ENCODE measurements at regions not wholly inside any gene's neighbourhood (a gene's known extent, or its start where the extent isn't known, plus 50 kb on each side); places are given as distances from the start of the nearest gene placed in this dataset.
"Not testable (repeated sequence)": the region's sequence is repeated elsewhere in the genome, so short reads cannot be mapped to it uniquely, and the experiment has no call there.

GRCh38 chr13:37510441-37510840 lies 88.1 kb downstream of the POSTN start:
- intact Hi-C loops (cut with DNase I), result no loop called here
- no peak for DNase-seq (ENCODE audit: low spot score)

DNA sequence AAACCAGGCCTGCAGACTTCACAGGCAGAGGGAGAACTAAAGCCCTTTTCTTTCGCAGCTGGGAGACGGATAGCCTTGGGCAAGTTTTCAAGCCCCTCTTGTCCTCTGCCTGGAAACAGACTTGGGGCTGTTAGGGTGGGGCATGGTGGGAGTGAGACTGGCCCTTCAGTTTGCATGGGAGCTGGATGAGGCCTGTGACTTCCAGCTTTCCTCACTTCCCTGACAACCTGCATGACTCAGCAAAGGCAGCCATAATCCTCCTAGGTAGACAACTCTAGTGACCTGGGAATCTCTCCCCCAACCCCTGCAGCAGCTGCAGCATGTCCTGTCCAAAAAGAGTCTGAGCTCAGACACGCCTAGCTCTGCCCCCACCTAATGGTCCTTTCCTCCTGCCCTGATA lies 93.0 kb downstream of the POSTN start:
- intact Hi-C loops (cut with DNase I), result no loop called here
- no peak for DNase-seq (ENCODE audit: low spot score)

DNA sequence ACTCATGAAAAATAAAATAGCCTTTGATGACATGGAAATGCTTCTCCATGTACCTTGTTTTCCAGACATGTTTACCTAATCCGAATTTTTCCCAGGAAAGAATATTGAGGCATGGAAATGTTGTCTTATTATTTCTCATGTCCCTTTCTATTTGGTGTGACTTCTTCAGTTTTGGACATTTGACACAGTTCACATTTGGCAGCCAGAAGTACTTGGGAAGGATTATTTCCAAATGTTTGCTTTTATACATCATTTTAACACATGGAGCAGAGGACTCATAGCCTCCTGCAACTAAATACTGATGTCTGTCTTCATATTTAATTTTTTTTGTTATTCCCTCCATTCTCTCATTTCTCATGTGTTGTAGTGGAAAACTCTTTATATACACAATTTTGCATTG lies 94.3 kb downstream of the POSTN start:
- intact Hi-C loops (cut with DNase I), result no loop called here
- no peak for DNase-seq (ENCODE audit: low spot score)

DNA sequence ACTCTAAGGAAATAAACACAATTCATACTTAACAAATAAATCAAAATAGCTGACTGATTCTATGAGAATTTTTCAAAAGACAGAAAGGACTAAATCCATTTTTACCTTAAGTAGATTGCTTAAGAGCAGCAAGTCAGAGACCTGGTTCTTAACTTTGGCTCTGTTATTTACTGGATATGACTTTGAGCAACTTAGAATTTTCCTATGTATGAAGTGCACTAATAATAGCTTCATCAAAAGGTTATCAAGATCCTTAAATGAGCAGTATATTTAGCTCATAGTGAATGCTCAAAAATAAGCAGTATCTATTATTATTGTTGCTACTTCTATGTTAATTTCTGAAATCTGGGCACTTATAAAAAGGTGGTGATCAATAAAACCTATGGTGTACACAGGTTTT lies 95.3 kb downstream of the POSTN start:
- intact Hi-C loops (cut with DNase I), result no loop called here
- no peak for DNase-seq (ENCODE audit: low spot score)

- intact Hi-C loops (cut with DNase I); DNase-seq (ENCODE audit: low spot score): not testable (repeated sequence)
Measured at GRCh38 chr13:37502303-37502993, 96.1 kb downstream of the POSTN start.

GRCh38 chr13:37501187-37501586 lies 97.4 kb downstream of the POSTN start:
- DNase-seq (ENCODE audit: low spot score), result no peak
- intact Hi-C loops (cut with DNase I), result no loop called here

DNA sequence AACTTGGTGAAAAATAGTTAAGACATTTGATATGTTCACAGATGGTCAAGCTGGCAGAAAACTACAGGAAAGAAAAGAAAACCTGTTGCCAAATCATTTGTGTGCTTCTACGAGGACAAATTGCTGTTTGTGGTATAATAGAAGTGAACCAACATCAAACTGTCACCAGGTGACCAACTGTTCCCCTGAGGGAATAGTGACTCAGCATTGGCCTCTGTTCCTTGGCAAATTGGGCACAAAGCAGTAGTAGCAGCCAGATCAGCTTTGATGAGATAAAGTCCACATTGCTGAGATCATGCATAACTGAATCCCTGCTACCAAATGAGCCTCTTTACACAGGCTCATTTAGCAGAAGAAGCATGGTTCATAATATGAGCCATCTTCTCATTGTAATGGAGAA lies 103.5 kb downstream of the POSTN start:
- intact Hi-C loops (cut with DNase I), result no loop called here
- no peak for DNase-seq (ENCODE audit: low spot score)

DNA sequence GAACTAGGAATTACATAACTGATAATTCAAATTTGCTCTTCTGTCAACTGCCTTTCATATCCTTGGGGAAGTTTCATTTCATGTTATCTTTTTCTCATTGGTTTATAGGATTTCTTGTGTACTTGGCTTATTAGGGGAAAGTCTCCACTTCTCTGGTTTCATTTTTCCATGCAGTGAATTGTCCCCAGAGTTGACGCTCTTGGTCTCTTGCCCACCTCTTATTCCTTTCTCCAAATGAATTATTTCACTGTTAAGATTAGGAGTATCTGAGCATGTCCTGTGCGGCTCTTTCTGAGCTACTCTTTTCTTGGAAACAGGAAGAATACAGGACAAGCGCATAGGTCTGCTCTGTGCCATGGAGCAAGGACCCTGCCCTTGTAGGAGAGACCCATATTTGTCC lies 104.8 kb downstream of the POSTN start:
- DNase-seq (ENCODE audit: low spot score), result no peak
- intact Hi-C loops (cut with DNase I), result loop anchor here (5.0 kb wide), 1 partner anchor 34 kb away; no protein-coding TSS in a partner anchor

- intact Hi-C loops (cut with DNase I), result loop anchor here (5.0 kb wide), 1 partner anchor 34 kb away; no protein-coding TSS in a partner anchor
- no peak for DNase-seq (ENCODE audit: low spot score)
Measured at GRCh38 chr13:37492741-37493514, 105.6 kb downstream of the POSTN start.

GRCh38 chr13:37492075-37492474 lies 106.5 kb downstream of the POSTN start:
- no peak for DNase-seq (ENCODE audit: low spot score)
- intact Hi-C loops (cut with DNase I), result loop anchor here (5.0 kb wide), 1 partner anchor 35 kb away; no protein-coding TSS in a partner anchor

- intact Hi-C loops (cut with DNase I), result loop anchor here (5.0 kb wide), 1 partner anchor 36 kb away; no protein-coding TSS in a partner anchor
- DNase-seq (ENCODE audit: low spot score), result no peak
Measured at GRCh38 chr13:37491661-37492060, 106.9 kb downstream of the POSTN start.

DNA sequence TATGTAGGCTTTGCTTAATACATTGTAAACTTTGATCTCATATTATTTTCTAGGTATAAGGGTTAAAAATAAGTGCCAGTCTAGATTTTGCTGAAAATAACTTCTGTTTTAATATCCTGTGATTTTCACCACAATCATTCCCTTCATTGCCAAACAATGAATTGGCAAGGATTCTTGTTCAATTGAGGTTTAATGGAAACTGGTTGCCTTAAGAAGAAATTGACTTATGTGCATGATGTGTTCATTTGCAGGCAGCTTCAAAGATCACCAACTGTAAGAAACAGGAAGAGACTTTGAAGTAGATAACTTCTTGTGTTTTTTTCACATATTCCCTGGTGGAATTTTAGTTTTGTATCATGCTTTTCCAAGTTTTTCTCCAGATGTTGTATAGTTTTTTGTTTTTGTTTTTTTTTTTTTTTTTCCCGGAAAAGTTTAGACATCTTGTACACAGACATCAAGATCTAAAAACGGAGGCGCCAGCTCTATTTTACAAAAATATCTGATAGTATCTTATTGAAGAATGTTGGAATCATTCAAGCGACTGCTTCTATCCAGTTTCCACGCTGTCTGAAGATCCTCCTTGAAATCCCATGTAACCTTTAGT lies 108.3 kb downstream of the POSTN start:
- intact Hi-C loops (cut with DNase I), result loop anchor here (5.0 kb wide), 1 partner anchor 37 kb away; no protein-coding TSS in a partner anchor
- DNase-seq (ENCODE audit: low spot score), result no peak

GRCh38 chr13:37488726-37489125 lies 109.8 kb downstream of the POSTN start:
- DNase-seq (ENCODE audit: low spot score), result no peak

GRCh38 chr13:37486171-37486681 lies 112.3 kb downstream of the POSTN start:
- intact Hi-C loops (cut with DNase I), result loop anchor here (5.0 kb wide), 1 partner anchor 189 kb away; no protein-coding TSS in a partner anchor

More at GRCh38 chr13:37488726-37489125, 109.8 kb downstream of the POSTN start:
- intact Hi-C loops (cut with DNase I), result loop anchor here (5.0 kb wide), 1 partner anchor 191 kb away; no protein-coding TSS in a partner anchor

DNA sequence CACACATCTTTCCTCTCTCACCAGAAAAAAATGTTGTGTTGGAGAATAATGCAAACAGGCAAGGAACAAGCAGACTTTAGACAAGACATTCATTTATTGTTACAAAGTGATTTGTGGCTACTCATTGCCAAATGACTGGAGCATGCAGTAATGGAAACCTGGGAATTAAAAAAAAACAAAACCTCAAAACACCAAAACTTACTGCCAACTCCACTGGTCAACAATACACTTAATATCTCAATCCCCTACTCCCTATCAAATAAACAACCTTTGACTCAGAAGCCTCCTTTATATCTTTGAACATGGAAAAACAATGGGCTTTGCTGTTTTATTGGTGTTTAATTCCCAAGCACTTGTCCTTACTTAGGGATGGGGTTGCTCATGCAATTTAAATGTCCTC lies 112.8 kb downstream of the POSTN start:
- no peak for DNase-seq (ENCODE audit: low spot score)
- intact Hi-C loops (cut with DNase I), result loop anchor here (5.0 kb wide), 1 partner anchor 188 kb away; no protein-coding TSS in a partner anchor

More at GRCh38 chr13:37486171-37486681, 112.3 kb downstream of the POSTN start:
- DNase-seq (ENCODE audit: low spot score), result no peak

DNA sequence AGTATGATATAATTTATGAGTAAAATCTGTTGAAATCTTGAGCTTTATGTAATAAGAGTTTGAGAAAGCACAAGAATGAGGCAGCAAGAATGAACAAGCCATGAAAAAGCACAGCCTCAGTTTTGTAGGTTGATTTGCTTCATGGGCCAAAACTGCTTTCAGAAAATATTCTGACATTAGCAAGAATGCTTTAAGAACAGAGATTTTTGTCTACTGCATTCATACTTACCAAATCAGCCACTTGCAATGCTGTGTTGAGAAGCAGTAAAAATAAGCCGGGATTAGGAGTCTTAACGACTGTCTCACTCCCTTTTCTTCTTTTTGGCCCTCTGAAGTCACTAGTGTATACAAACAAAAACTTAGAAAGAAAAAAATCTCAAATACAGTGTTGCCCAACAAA lies 114.5 kb downstream of the POSTN start:
- no peak for DNase-seq (ENCODE audit: low spot score)
- intact Hi-C loops (cut with DNase I), result no loop called here

GRCh38 chr13:37482331-37482730 lies 116.2 kb downstream of the POSTN start:
- DNase-seq (ENCODE audit: low spot score), result no peak
- intact Hi-C loops (cut with DNase I), result no loop called here

DNA sequence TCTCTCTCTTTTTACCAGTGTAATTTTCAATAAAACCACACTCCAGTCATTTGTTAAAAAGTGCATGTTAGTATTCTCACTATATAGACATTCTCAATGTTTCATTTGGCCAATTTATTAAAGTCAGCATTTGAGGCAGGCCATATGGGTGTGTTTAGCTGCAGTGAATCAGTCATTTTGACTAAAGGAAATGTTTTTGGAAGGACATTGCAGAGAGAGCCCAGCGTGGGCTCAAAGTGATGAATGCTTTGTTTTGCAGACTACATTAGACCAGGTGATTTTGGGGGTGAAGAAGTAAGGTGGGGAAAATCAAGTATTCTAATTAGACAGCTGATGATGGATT lies 116.7 kb downstream of the POSTN start:
- intact Hi-C loops (cut with DNase I), result no loop called here
- no peak for DNase-seq (ENCODE audit: low spot score)

DNA sequence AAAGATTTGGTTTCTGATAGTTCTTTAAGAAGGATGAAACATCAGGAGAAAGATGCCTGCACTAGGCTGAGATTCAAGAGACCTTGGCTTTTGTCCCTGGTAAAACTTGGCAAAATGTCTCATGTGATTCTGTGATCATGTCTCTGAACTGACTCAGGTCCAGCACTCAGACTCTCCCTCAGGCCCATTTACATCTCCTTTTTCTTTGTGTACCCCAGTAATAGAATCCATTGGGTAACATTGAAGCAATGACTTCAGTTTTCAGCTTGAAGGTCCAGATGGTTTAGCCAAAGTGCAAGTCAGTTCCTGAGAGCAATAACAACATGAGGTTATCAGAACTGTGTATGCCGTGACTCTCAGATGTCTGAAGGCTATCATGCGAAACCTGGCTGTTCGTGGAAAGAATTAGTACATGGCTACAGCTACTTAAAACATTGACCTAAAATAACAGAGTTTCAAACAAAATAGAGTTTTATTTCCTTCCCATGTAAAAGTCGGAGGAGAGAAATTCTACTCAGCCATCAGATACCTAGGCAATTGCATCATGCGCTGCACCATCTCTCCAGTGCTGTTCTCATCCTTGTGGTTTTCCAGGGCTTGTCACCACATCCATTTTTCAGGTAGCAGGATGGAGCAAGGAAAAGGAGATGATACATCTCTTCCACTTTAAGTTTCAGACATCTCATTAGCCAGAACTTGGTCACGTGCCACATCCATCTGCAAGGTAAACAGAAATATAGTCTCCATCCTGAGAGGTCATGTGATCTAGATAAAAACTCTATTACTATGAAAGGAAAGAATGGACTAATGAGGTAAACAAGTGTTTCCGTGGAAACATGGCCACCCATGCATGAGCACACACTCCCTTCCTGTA lies 117.3 kb downstream of the POSTN start:
- DNase-seq (ENCODE audit: low spot score), result no peak
- intact Hi-C loops (cut with DNase I), result no loop called here
